ENCODE measurements at regions not wholly inside any gene's neighbourhood (a gene's known extent, or its start where the extent isn't known, plus 50 kb on each side); places are given as distances from the start of the nearest gene placed in this dataset.

DNA sequence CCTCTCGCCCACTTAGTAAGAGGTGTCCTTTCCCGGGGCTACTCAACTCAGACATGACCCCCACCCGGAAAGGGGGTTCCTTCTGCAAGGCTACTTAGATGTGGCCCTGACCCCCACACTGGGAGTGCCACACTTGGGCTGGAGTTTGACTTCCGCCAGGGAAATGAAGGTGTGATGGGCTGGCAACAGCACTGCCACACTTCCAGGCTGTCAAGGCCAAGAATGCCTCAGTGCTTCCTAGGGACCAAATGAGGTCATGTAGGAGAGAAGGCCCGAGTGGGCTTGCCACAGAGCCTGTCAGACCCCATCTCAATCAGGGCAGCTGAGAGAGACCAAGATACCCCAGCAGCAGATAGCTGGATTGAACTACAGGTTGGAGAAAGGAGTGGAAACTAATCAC, 55.5 kb downstream of the DRD1 start:
- no peak for DNase-seq (ENCODE audit: low read depth)

DNA sequence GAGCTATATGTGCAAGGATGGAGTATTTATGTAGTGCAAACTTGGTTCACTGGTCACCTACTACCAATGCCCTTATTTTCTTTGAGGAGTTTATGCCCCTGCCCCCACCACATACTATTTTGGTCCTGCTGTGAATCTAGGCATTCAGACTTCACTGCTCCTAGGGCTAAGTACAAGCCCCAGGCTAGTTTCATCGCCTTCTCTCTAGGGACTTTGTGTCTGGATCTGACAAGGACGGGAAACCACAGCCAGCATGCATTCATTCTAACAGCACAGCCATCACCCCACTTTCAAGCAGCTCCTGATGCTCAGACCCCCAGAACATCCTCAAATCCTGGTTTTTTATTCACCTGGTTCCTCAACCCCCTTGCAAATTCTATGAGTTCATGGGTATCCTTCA, 56.8 kb downstream of the DRD1 start:
- DNase-seq (ENCODE audit: low read depth), result no peak

DNA sequence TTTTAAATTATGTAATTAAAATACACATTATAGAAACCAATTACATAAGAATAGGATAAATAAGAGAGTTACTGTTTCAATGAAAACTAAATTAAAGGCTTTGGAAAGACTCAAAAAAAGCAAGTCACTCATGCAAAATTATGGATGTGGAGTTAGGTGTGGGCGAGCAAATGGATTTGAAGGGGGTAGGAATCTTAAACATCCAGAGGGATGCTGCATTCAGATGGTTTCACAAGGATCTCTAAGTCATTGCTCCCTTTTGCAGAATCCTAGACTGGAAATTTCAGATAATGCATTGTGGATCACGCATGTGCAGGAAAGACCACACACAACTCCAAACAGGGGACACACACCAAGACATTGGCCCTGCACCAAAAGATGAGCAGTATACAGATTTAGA, 57.5 kb downstream of the DRD1 start:
- no peak for DNase-seq (ENCODE audit: low read depth)

DNA sequence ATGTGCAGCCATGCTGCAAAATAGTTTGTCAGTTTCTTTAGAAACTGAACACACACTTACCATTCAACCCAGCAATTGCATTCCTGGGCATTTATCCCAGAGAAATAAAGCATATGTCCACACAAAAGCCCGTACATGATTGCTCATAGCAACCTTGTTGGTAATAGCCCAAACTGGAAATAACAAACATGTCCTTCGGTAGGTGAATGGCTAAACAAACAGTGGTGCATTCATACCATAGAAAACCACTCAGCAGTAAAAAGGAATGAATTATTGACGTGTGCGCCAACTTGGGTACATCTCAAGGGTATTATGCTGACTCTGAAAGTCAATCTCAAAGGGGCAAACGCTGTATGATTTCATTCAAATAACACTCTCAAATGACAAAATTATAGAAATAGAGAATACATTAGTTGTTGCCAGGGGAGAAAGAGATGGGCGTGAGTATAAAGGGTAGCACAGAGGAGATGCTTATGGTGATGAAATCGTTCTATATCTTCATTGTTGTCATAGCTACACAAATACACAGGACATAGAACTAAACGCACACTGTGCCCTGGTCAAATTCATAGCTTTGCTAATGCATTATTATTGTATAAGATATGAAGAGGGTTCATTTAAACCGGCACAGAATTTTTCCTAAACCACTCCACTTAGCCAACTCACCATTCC, 58.2 kb downstream of the DRD1 start:
- DNase-seq (ENCODE audit: low read depth), result no peak

DNA sequence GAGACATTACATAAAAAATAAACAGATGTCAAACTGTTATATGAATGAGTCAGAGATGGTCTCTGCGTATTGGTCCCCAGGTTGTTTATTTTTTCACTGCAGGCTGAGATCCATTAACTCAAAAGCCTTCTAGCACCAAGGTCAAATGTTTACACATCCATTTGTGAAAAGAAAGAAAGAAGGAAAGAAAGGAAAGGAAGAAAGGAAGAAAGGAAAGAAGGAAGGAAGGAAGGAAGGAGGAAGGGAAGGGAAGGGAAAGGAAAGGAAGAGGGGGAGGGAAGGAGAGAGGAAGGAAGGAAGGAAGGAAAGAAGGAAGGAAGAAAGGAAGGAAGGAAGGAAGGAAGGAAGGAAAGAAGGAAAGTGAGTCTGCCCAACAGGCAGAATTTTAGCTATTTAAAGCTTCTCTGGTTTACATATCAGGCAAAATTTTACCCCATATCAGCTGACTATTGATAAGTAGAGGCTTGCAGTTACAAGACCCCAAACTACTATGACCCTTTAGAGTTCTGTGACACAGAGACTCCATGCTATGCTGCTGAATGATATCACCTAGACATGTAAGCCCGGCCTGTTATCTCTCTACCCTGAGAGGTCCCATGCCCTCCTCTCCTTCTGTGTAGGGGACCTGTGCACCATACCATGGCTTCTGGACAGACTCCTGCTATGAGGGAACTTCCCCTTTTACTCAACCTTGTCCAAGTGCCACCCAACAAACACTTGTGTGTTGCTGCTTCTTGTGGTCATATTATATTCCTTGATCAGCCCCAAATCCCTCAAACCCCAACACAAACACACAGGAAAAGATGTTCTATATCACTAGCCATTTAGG, 59.0 kb downstream of the DRD1 start:
- no peak for DNase-seq (ENCODE audit: low read depth)

DNA sequence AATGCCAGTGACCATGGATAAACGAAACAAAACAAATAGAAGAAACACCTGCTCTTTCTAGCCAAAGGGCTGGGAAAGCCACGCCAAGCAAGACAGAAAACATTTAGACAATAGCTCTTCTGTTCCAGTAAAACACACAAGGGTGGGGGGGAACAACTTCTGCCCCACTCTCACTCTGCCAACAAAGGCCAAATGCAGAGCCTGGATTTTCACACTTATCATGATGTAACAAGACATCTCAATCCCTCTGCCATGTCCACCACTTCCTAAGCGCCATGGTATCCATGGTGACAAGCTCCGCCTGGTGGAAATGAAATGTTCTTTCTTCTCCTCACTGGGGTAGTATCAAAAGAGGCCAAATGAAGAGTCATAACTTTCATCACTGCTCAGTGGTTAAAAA, 60.6 kb downstream of the DRD1 start:
- DNase-seq (ENCODE audit: low read depth), result no peak

DNA sequence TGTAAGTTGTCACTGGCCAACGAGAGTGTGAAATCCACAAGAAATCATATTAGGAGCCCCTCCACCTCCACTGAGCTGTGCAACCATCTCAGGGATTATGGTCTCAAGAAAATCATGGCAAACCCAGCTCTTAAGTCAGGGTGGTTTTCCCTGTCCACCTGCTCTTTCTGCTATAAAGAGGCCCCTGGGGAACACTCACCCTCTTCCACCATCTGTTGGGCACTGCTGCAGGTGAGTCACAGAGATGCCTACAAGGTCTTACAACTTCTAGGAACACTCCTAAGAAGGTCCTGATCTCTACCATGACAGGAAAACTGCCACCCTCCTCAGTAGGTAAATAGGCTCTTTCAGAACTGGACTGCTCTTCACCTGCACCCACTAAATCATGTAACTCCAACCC, 61.8 kb downstream of the DRD1 start:
- no peak for DNase-seq (ENCODE audit: low read depth)

DNA sequence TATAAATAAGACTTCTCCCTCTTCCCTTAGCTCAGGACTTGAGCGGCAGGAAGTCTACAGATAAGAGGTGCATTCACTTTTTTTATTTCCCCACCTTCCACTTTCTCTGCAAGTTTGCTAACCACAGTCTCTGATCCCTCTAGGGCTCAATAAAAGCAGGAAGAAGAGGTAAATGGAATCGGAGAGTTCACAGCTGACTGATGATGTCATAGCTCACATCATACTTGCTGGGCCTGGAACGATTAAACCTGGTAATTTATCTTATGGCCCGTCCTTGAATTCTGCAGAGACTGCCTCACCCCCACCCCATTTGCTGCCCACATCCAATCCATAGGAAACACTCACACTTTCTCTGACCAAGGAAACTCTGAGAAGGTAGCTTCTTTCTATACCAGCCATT, 62.9 kb downstream of the DRD1 start:
- no peak for DNase-seq (ENCODE audit: low read depth)

DNA sequence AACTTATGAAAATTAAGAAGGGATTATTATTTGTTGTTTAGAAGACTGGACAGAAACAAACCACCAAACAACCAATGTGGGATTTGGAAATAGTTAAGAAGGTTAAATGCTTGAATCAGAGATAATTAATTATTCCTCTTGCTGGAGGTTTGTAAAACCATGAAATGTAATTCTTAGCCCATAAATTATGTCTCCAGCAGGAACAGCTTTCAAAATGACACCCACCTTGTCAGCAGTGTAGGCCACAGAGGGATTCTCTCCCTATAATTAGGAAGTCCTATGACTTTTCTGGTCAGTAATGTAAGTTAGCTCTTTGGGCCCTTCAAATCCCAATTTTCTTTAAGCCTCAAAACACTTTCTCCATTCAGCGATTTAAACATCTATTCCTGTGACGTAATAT, 63.3 kb downstream of the DRD1 start:
- DNase-seq (ENCODE audit: low read depth), result no peak

DNA sequence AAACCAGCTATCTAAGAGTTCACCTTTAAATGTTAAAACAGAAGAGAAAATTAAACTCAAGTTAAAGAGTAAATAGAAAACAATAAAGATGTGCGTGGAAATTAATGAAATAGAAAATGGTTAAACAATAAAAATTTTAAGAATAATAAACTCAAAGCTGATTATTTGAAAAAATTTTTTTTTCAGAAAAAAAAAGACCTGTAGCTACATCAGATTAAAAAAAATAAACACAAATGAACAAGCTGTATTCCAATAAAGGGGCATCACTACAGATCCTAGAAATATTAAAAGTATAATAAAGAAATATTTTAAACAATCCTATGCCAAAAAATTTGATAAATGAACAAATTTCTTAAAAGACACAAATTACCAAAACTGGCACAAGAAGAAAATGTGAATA, 64.1 kb downstream of the DRD1 start:
- no peak for DNase-seq (ENCODE audit: low read depth)

DNA sequence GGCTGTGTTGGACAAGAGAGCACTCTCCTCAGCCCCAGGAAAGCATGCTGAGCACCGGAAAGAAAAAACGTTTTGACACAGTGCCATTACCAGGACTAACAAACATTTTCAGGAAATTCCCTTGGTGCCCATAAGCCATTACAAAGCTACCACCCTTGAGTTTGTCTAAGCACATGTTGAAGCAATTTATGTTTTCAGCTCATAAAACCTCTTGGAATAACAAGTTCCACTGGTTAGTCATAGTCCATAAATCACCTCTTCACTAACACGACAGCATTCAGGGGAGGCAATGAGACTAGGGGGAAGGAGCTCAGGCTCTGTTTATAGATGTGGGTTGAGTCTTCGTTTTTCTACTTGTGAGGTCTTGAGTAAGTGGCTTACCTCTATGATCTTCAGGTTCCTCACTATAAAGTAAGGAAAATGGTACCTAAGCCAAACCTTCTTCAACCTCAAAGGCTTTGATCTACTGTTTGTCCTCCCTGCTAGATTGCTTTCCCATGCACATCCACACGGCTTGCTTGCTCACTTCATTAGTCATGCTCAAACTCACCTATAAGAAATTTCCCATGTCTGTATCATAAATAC, 65.4 kb downstream of the DRD1 start:
- DNase-seq (ENCODE audit: low read depth), result peak; percentile 36

DNA sequence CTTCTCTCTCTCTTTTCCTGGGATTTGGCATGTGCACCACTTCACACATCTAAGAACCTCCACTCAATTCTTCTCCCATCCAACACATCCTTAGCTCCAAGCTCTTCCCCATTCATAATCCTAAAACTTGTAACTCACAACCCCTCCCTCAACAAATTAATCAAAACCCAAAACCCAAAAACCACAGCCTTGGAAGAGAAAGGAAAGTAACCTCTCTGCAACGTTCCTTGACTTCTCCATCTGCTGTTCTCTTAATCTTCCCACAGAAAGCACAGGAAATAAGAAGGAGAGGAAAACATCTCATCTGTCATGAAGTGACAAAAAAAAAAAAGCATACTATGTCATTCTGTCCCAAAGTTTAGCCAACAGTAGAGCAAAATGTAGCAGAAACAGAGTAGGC, 66.2 kb downstream of the DRD1 start:
- DNase-seq (ENCODE audit: low read depth), result no peak

DNA sequence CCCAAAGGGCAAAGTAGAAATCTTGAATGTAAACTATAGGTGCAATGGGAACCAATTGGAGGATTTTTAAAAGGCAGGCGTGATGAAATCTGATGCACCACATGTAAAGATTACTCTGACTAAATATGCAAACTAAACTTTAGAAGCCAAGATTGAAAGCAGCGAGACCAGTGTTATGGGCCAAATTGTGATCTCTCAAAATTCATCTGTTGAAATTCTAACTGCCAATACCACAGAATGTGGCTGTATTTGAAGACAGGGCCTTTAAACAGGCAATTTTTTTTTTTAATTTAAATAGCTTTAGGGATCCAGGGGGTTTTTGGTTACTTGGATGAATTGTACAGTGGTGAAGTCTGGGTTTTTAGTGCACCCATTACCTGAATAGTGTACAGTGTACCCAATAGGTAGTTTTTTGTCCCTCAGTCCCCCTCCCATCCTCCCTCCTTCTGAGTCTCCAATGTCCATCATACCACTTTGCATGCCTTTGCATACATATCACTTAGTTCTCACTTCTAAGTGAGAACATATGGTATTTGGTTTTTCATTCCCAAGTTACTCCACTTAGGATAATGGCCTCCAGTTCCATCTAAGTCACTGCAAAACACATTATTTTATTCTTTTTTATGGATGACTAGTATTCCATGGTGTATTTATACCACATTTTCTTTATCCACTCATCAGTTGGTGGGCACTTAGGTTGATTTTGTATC, 69.7 kb downstream of the DRD1 start:
- DNase-seq (ENCODE audit: low read depth), result no peak

DNA sequence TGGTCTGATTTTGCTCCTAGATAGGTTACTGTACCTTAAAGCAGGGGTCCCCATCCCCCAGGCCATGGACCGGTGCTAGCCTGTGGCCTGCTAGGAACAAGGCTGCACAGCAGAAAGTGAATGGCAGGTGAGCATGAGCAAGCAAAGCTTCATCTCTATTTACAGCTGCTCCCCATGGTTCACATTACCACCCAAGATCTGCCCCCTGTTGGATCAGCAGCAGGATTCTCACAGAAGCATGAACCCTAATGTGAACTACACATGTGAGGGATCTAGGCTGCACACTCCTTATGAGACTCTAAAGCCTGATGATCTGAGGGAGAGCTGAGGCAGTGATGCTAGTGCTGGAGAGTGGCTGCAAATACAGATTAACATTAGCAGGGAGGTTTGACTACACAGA, 78.1 kb downstream of the DRD1 start:
- DNase-seq (ENCODE audit: low read depth), result no peak

DNA sequence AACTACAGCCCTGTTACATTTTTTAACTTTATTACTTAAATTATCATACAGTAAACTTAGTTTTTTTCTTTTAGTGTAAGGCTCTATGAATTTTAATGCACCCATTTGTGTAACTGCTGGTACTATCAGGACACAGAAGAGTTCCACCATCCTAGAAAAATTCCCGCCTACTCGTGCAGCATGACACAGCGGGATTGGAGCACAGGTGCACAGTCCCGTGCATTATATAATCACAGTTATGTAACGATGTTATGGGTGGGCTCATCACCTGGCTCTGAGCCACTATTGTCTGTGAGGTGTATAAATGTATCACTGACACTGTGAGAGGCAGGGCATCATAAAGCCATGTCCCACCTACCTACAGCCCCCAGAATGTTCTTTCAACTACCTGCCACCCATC, 80.7 kb downstream of the DRD1 start:
- no peak for DNase-seq (ENCODE audit: low read depth)

DNA sequence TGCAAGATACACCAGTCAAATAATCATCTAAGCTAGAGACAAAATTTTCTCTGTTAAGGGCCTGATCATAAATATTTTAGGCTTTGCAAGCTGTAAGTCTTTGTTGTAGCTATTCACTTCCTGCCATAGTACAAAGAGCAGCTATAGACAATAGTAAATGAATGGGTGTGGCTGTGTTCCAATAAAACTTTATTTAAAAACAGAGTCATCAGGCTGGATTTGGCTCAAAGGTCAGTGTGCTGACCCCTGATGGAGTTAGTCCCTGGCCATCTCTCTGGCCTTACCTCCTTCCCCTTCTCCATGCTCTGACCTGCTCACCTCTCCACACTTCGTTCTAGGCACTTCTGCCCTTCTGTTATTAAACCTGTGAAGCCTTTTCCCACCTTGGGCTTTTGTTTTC, 86.0 kb downstream of the DRD1 start:
- no peak for DNase-seq (ENCODE audit: low read depth)

DNA sequence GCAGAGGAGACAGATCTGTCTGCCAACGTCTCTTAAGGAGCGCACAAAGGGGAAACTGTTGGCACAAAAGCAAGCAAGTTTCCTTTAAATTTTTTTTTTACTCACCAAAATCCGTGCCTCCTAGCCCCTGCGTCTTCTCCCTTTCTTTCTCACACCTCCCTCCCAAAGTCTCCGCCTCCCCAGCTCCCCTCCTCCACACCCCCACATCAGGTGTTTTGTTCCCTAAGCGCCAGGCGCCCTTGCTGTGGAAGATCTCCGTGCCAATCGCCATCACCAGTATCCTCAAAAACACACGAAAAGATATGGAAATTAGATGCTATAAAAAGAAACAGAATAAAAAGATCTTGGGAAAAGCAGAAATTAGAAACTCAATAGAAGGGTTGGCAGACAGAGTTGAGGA, 87.6 kb downstream of the DRD1 start:
- DNase-seq (ENCODE audit: low read depth), result no peak

DNA sequence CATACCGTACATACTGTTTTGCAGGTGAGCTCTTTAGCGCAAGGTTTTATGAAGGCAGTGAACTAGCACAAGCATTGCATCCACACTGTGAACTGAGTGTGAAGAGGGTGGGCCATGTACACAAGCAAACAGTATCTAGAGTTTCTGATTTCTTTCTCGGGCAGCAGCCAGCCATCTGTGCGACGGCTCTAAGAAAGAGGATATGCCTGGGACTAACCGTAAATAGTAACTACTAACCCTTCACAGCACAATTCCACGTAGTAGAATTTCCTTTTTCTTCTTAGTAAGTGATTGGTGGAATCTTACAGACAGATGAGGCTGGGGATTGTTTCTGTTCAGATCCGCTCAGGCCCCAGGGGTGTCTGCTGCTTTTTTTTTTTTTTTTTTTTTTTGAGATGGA, 89.0 kb downstream of the DRD1 start:
- DNase-seq (ENCODE audit: low read depth), result no peak

DNA sequence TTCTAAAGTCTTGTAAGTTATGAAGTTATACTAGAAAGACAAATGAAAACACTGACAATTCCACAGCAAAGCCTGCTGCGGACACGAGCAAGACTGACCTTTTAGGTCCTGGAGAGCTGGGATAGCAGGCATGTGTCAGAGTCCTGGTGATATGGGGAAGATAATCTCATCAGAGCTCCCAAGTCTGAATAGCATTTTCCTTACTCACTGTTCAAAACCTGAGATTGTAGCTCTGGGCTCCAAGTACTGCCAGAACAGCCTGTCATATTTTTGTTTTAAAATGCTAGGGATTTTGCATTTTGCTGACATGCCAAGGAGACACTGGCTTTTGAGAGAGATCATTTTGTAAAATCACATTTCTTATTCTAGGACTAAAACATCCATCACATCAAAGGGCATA, 90.1 kb downstream of the DRD1 start:
- DNase-seq (ENCODE audit: low read depth), result no peak

DNA sequence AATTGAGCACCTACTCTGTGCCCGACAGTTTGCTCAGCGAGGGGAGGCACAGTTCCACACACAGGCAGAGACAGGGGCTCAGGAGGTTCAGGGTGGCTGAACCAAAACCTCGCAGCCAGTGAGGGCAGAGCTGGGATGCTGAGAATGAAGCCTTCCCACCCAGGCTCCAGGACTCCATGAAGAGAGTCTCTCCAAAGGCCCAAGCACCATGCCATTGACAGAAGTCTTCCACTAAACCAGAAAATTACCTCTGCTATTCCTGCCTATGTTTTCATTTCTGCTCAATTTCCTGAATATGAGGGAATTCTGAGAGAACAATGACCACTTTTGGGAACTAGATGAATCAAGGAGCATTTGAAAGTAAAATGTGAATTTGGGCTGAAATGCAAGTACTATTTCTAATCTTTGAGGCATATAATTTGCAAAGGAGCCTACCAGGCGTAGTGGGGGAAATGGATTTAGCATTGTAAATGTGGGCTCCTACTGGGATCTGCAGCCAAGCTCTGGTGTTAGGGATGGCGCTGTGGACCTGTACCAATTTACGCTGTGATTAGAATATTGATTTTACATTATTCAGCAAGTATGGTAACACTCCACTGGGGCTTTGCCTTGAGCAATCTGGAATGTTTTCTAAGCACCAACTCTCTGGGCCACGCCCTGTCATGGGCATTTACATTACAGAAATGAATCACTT, 91.9 kb downstream of the DRD1 start:
- DNase-seq (ENCODE audit: low read depth), result no peak

DNA sequence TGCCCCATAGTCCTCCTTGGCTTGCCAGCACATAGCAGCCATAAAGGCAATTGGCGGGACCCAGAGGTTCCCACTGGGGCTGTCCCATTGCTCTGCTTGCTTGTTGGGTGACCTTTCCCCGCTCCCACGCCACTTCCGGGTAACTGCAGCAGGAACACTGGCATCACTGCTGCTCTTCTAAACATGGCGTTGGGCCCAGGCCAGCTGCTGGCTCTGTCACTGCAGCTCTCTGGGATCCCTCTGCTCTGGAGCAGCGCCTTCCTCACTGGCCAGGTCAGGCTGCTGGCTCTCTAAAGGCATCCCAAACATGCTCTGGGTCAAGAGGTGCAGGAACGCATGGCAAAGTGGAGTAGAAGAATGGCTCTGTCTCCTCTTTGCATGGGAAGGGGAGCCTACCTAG, 92.9 kb downstream of the DRD1 start:
- no peak for DNase-seq (ENCODE audit: low read depth)

DNA sequence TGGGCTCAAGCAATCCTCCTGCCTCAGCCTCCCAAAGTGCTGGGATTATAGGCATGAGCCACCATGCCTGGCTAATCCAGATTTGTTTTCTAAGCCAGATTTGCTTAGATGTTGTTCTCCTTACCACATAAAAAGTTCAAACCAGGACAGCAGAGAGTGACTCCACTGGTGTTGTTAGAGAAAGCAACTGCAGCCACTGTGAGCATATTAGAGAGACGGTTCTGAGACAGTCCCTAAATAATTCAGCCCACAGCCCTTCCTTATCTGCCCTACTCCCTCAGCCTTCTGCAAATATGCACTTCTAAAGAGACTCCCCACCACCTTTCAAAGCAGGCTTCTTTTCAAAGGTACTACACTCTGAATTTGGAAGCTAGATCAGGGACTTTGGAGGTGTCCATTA, 96.1 kb downstream of the DRD1 start:
- DNase-seq (ENCODE audit: low read depth), result no peak
